ENCODE measurements at regions not wholly inside any gene's neighbourhood (a gene's known extent, or its start where the extent isn't known, plus 50 kb on each side); places are given as distances from the start of the nearest gene placed in this dataset.
"Not testable (repeated sequence)": the region's sequence is repeated elsewhere in the genome, so short reads cannot be mapped to it uniquely, and the experiment has no call there.

DNA sequence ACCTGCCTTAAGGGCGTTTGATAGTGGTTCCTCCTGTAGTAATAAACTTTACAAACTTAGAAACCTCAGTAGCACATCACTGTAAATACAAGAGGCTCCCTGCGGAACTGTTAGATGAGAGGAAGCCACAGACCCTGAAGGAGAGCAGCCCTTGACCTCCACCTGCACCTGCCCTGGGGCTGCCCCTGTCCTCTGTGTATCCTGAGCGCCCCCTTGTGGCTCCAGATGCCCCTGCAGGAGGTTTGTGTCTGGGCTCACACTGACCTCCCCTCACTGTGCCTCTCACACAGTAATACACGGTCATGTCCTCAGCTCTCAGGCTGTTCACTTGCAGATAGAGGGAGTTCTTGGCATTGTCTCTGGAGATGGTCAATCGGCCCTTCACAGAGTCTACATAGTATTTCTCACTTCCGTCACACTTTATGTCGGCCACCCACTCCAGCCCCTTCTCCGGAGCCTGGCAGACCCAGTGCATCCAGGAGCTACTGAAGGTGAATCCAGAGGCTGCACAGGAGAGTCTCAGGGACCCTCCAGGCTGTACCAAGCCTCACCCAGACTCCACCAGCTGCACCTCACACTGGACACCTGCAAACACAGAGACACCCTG, 1059.8 kb downstream of the TMEM121 start:
- no peak overlapping the region for H4K8ac ChIP-seq (ENCODE audit: low read depth, low read length)
- H3K27ac ChIP-seq (ENCODE audit: low read depth, low read length), result no peak overlapping the region
- H2BK120ac ChIP-seq (ENCODE audit: insufficient read depth, low read length, poor library complexity), result no peak overlapping the region
- no peak overlapping the region for H2AK5ac ChIP-seq (ENCODE audit: low read length)
- no peak overlapping the region for H2AFZ ChIP-seq (ENCODE audit: insufficient read depth, low read length, poor library complexity)
- H3K4me3 ChIP-seq (ENCODE audit: low read depth, low read length), result no peak overlapping the region
- H3K4me1 ChIP-seq (ENCODE audit: control insufficient read depth in 1 of 2, insufficient read depth in 2 of 2, low read length in 2 of 2), result no peaks in the 10 kb centered on the region
- no peak overlapping the region for H2BK12ac ChIP-seq (ENCODE audit: low read length)
- no peaks in the 10 kb centered on the region for H3K79me2 ChIP-seq (ENCODE audit: control insufficient read depth, insufficient read depth, low read length, poor library complexity)
- no peak overlapping the region for H4K91ac ChIP-seq (ENCODE audit: low read depth, low read length)
- H3K23ac ChIP-seq (ENCODE audit: low read length), result no peak overlapping the region
- H3K9ac ChIP-seq (ENCODE audit: low read length), result no peak overlapping the region
- H2BK5ac ChIP-seq (ENCODE audit: low read depth, low read length, poor library complexity), result no peak overlapping the region
- no peak overlapping the region for H3K4me2 ChIP-seq (ENCODE audit: low read length)
- no peaks in the 10 kb centered on the region for H3K36me3 ChIP-seq (ENCODE audit: control insufficient read depth in 1 of 2, insufficient read depth in 2 of 2, low read length in 2 of 2)
- peak in 1 of 2 donors; percentile 8 for DNase-seq
- no peak overlapping the region for H3K18ac ChIP-seq (ENCODE audit: low read length)
- H3K79me1 ChIP-seq (ENCODE audit: low read length), result no peaks in the 10 kb centered on the region
- no peak overlapping the region for H3K4ac ChIP-seq (ENCODE audit: low read depth, low read length)
- no peak overlapping the region for H4K12ac ChIP-seq (ENCODE audit: low read depth, low read length)
- H3K27me3 ChIP-seq (ENCODE audit: insufficient read depth, low read length), result no peaks in the 10 kb centered on the region
- H3K9me3 ChIP-seq (ENCODE audit: insufficient read depth, low read depth, low read length), result peaks cover 42% of the 10 kb centered on the region
- WGBS (ENCODE audit: extremely low coverage, insufficient coverage, insufficient read length), result no CpG with 5 or more reads among the region's 8 CpGs
- no peak overlapping the region for H3K14ac ChIP-seq (ENCODE audit: low read length)

DNA sequence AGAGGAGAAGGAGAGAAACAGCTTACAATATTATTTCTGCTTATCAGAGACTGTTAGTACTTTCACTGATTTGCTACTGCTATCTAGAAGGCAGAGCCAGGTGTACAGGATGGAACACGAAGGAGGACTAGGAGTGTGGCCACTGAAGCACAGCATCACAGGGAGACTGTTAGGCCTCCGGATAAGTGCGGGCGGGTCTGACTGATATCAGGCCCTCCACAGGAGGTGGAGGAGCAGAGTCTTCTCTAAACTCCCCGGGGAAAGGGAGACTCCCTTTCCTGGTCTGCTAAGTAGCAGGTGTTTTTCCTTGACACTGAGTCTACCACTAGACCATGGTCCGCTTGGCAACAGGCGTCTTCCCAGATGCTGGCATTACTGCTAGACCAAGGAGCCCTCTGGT, 1065.2 kb downstream of the TMEM121 start:
- H3K4me1 ChIP-seq (ENCODE audit: control insufficient read depth in 1 of 2, insufficient read depth in 2 of 2, low read length in 2 of 2); H4K12ac ChIP-seq (ENCODE audit: low read depth, low read length); H3K79me1 ChIP-seq (ENCODE audit: low read length); H4K8ac ChIP-seq (ENCODE audit: low read depth, low read length); H4K91ac ChIP-seq (ENCODE audit: low read depth, low read length); DNase-seq; H3K4me3 ChIP-seq (ENCODE audit: low read depth, low read length); H2BK120ac ChIP-seq (ENCODE audit: insufficient read depth, low read length, poor library complexity); H3K27me3 ChIP-seq (ENCODE audit: insufficient read depth, low read length); H3K27ac ChIP-seq (ENCODE audit: low read depth, low read length); H2AK5ac ChIP-seq (ENCODE audit: low read length); H3K79me2 ChIP-seq (ENCODE audit: control insufficient read depth, insufficient read depth, low read length, poor library complexity); H2BK5ac ChIP-seq (ENCODE audit: low read depth, low read length, poor library complexity); H3K14ac ChIP-seq (ENCODE audit: low read length); H3K18ac ChIP-seq (ENCODE audit: low read length); H2BK12ac ChIP-seq (ENCODE audit: low read length); H2AFZ ChIP-seq (ENCODE audit: insufficient read depth, low read length, poor library complexity); H3K4ac ChIP-seq (ENCODE audit: low read depth, low read length); H3K9ac ChIP-seq (ENCODE audit: low read length); H3K36me3 ChIP-seq (ENCODE audit: control insufficient read depth in 1 of 2, insufficient read depth in 2 of 2, low read length in 2 of 2); H3K23ac ChIP-seq (ENCODE audit: low read length); H3K4me2 ChIP-seq (ENCODE audit: low read length): not testable (repeated sequence)
- WGBS (ENCODE audit: extremely low coverage, insufficient coverage, insufficient read length), result no CpG with 5 or more reads among the region's 7 CpGs
- H3K9me3 ChIP-seq (ENCODE audit: insufficient read depth, low read depth, low read length), result peaks cover 19% of the 10 kb centered on the region

DNA sequence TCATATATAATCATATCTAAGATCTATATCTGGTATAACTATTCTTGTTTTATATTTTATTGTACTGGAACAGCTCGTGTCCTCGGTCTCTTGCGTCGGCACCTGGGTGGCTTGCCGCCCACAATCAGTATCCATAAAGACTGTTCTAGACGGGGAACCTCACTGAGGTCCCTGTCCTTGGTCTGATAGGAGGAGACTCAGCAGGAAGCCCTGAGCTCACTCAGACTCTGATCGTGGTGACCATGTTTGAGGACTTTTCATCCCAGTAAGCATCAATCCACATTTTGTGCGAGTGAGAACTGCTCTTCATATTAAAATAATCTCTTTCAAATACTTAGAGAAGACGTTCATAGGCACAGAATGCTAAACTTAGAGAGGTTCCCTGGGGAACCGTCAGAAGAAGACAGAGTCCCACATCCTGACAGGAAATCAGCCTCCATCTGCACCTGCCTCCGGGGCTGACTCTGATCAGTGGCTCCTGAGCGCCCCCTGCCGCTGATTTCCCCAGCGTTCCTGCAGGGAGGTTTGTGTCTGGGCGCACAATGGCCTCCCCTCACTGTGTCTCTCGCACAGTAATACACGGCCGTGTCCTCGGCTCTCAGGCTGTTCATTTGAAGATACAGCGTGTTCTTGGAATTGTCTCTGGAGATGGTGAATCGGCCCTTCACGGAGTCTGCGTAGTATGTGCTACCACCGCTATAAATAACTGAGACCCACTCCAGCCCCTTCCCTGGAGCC, 1065.9 kb downstream of the TMEM121 start:
- not testable (repeated sequence) for H3K18ac ChIP-seq (ENCODE audit: low read length); H3K9ac ChIP-seq (ENCODE audit: low read length); H3K14ac ChIP-seq (ENCODE audit: low read length); H3K4me1 ChIP-seq (ENCODE audit: control insufficient read depth in 1 of 2, insufficient read depth in 2 of 2, low read length in 2 of 2); H2BK5ac ChIP-seq (ENCODE audit: low read depth, low read length, poor library complexity); H2BK12ac ChIP-seq (ENCODE audit: low read length); H2AK5ac ChIP-seq (ENCODE audit: low read length); H3K79me1 ChIP-seq (ENCODE audit: low read length); H2AFZ ChIP-seq (ENCODE audit: insufficient read depth, low read length, poor library complexity); H3K4me3 ChIP-seq (ENCODE audit: low read depth, low read length); H3K4me2 ChIP-seq (ENCODE audit: low read length); H3K79me2 ChIP-seq (ENCODE audit: control insufficient read depth, insufficient read depth, low read length, poor library complexity); H3K23ac ChIP-seq (ENCODE audit: low read length); DNase-seq; H4K12ac ChIP-seq (ENCODE audit: low read depth, low read length); H4K91ac ChIP-seq (ENCODE audit: low read depth, low read length); H3K27me3 ChIP-seq (ENCODE audit: insufficient read depth, low read length); H4K8ac ChIP-seq (ENCODE audit: low read depth, low read length); H3K4ac ChIP-seq (ENCODE audit: low read depth, low read length); H3K36me3 ChIP-seq (ENCODE audit: control insufficient read depth in 1 of 2, insufficient read depth in 2 of 2, low read length in 2 of 2); H3K27ac ChIP-seq (ENCODE audit: low read depth, low read length); H2BK120ac ChIP-seq (ENCODE audit: insufficient read depth, low read length, poor library complexity)
- no CpG with 5 or more reads among the region's 24 CpGs for WGBS (ENCODE audit: extremely low coverage, insufficient coverage, insufficient read length)
- peaks cover 15% of the 10 kb centered on the region for H3K9me3 ChIP-seq (ENCODE audit: insufficient read depth, low read depth, low read length)

DNA sequence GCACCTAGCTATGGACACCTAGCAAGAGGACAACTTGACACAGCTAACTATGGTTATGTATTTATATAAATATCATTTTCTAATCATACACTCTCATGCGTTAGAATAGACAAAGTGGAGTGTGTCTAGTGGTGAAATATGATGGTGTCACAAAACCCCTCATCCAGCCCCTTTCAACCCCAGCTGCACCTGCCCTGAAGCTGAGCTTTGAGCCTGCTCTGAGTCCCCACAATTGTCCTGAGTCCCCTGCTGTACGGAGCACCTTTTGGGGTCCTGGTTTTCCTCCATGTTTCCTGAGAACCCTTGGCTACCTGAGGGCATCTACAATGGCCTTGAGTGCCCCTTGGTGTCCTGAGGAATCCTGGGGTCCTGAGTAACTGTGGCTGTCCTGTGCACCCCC, 1072.8 kb downstream of the TMEM121 start:
- no peak overlapping the region for H3K4me2 ChIP-seq (ENCODE audit: low read length)
- no peak overlapping the region for H3K4me3 ChIP-seq (ENCODE audit: low read depth, low read length)
- H4K8ac ChIP-seq (ENCODE audit: low read depth, low read length), result no peak overlapping the region
- H3K23ac ChIP-seq (ENCODE audit: low read length), result no peak overlapping the region
- H3K9me3 ChIP-seq (ENCODE audit: insufficient read depth, low read depth, low read length), result peaks cover 26% of the 10 kb centered on the region
- no peak overlapping the region for H4K91ac ChIP-seq (ENCODE audit: low read depth, low read length)
- no peaks in the 10 kb centered on the region for H3K79me2 ChIP-seq (ENCODE audit: control insufficient read depth, insufficient read depth, low read length, poor library complexity)
- no peak overlapping the region for H2BK120ac ChIP-seq (ENCODE audit: insufficient read depth, low read length, poor library complexity)
- H3K27me3 ChIP-seq (ENCODE audit: insufficient read depth, low read length), result no peaks in the 10 kb centered on the region
- no peak overlapping the region for H3K14ac ChIP-seq (ENCODE audit: low read length)
- H3K36me3 ChIP-seq (ENCODE audit: control insufficient read depth in 1 of 2, insufficient read depth in 2 of 2, low read length in 2 of 2), result no peaks in the 10 kb centered on the region
- no peak overlapping the region for H3K27ac ChIP-seq (ENCODE audit: low read depth, low read length)
- no peak overlapping the region for H2BK5ac ChIP-seq (ENCODE audit: low read depth, low read length, poor library complexity)
- no peak overlapping the region for H2BK12ac ChIP-seq (ENCODE audit: low read length)
- no peak overlapping the region for H3K4ac ChIP-seq (ENCODE audit: low read depth, low read length)
- H3K79me1 ChIP-seq (ENCODE audit: low read length), result no peaks in the 10 kb centered on the region
- no peak overlapping the region for H3K18ac ChIP-seq (ENCODE audit: low read length)
- no CpG with 5 or more reads among the region's 2 CpGs for WGBS (ENCODE audit: extremely low coverage, insufficient coverage, insufficient read length)
- no peak overlapping the region for H2AK5ac ChIP-seq (ENCODE audit: low read length)
- H2AFZ ChIP-seq (ENCODE audit: insufficient read depth, low read length, poor library complexity), result no peak overlapping the region
- no peak for DNase-seq
- no peak overlapping the region for H4K12ac ChIP-seq (ENCODE audit: low read depth, low read length)
- H3K4me1 ChIP-seq (ENCODE audit: control insufficient read depth in 1 of 2, insufficient read depth in 2 of 2, low read length in 2 of 2), result no peaks in the 10 kb centered on the region
- H3K9ac ChIP-seq (ENCODE audit: low read length), result no peak overlapping the region
